ENCODE measurements at regions not wholly inside any gene's neighbourhood (a gene's known extent, or its start where the extent isn't known, plus 50 kb on each side); places are given as distances from the start of the nearest gene placed in this dataset.

DNA sequence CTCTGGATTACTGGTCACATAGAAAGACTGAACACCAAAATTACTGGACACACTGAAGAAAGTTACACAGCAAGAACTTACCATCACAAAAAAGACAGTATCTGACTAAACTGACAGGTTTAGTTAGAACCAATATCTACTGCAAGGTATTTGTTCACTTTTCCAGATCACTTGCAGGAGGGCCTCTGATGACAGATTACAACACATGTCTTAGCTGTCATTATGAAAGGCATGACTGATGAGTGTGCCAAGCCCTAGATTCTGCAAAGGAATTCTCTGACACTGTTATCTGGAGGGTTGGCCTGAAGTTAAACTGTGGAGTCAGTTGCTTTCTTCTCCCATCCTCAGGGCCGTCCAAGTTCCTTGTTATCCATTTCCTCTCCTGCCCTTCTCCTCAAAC is 242.7 kb downstream of the KIF20B start:
- no peaks in the 10 kb centered on the region for H3K27me3 ChIP-seq (ENCODE audit: control insufficient read depth, extremely low read depth, insufficient read depth, low read length)
- H2AFZ ChIP-seq (ENCODE audit: control insufficient read depth, low read length) = no peak overlapping the region
- peaks cover 10% of the 10 kb centered on the region for H3K4me1 ChIP-seq (ENCODE audit: control insufficient read depth, extremely low read depth, insufficient read depth, low read length)
- no peak overlapping the region for H3K4me2 ChIP-seq (ENCODE audit: control insufficient read depth, extremely low read depth, insufficient read depth, low read depth, low read length)
- H3K9me1 ChIP-seq (ENCODE audit: control insufficient read depth, extremely low read depth, insufficient read depth, low read length) = no peaks in the 10 kb centered on the region
- H3K9me3 ChIP-seq (ENCODE audit: control insufficient read depth, low read depth, low read length) = no peaks in the 10 kb centered on the region
- dilution Hi-C loops (cut with MboI; ENCODE audit: extremely low pct_ligation_motif_present, low sequenced_read_pairs) = no loop called here
- DNase-seq (ENCODE audit: low read depth, low spot score) (no peak), FAIRE-seq (no peak)
- H3K4me3 ChIP-seq (ENCODE audit: control insufficient read depth in 2 of 3, extremely low read depth in 1 of 3, insufficient read depth in 2 of 3, low read depth in 1 of 3, low read length in 3 of 3) = no peak overlapping the region
- H3K79me2 ChIP-seq (ENCODE audit: control insufficient read depth, insufficient read depth, low read length) = no peaks in the 10 kb centered on the region
- H4K20me1 ChIP-seq (ENCODE audit: control insufficient read depth, extremely low read depth, insufficient read depth, low read length) = no peaks in the 10 kb centered on the region
- H3K27ac ChIP-seq (ENCODE audit: control insufficient read depth, insufficient read depth, low read length) = no peak overlapping the region
- TF ChIP-seq, protein P1, sequence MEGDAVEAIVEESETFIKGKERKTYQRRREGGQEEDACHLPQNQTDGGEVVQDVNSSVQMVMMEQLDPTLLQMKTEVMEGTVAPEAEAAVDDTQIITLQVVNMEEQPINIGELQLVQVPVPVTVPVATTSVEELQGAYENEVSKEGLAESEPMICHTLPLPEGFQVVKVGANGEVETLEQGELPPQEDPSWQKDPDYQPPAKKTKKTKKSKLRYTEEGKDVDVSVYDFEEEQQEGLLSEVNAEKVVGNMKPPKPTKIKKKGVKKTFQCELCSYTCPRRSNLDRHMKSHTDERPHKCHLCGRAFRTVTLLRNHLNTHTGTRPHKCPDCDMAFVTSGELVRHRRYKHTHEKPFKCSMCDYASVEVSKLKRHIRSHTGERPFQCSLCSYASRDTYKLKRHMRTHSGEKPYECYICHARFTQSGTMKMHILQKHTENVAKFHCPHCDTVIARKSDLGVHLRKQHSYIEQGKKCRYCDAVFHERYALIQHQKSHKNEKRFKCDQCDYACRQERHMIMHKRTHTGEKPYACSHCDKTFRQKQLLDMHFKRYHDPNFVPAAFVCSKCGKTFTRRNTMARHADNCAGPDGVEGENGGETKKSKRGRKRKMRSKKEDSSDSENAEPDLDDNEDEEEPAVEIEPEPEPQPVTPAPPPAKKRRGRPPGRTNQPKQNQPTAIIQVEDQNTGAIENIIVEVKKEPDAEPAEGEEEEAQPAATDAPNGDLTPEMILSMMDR (optimal IDR thresholded peaks at IDR 0.05 in 1 of 3, IDR thresholded peaks at IDR 0.05 in 1 of 3, conservative IDR thresholded peaks at IDR 0.05 in 1 of 3; ENCODE audit: extremely low read depth in 1 of 3, insufficient read depth in 2 of 3, low read length in 3 of 3) = no peak
- no peak for TF ChIP-seq EZH2 (IDR thresholded peaks at IDR 0.05; ENCODE audit: low read length)
- H3K9ac ChIP-seq (ENCODE audit: control insufficient read depth, extremely low read depth, insufficient read depth, low read length) = no peak overlapping the region
- no peaks in the 10 kb centered on the region for H3K36me3 ChIP-seq (ENCODE audit: control insufficient read depth in 2 of 2, extremely low read depth in 1 of 2, insufficient read depth in 2 of 2, low read length in 2 of 2)

DNA sequence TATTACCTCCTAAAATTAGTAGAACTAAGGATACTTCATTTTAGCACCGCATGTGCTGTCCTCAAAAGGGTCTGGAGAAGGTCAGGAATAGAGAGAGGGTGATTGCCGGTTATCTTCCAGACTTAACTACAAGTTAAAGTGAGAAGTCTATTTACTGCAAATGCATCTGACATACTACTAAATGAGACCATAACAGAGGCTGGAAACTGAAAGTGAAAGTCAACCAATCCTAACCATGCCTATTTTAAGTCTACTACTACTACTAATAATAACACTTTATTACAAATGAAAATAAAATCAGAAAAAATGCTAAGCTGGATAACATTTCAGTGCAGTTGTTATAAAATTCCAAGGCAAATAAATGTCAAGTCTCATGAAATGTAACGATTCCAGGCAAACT is 244.7 kb downstream of the KIF20B start:
- no peak overlapping the region for H3K4me2 ChIP-seq (ENCODE audit: control insufficient read depth, extremely low read depth, insufficient read depth, low read depth, low read length)
- H3K9me1 ChIP-seq (ENCODE audit: control insufficient read depth, extremely low read depth, insufficient read depth, low read length) = no peaks in the 10 kb centered on the region
- DNase-seq (ENCODE audit: low read depth, low spot score) (no peak), FAIRE-seq (no peak)
- H3K4me1 ChIP-seq (ENCODE audit: control insufficient read depth, extremely low read depth, insufficient read depth, low read length) = no peaks in the 10 kb centered on the region
- no peaks in the 10 kb centered on the region for H3K27me3 ChIP-seq (ENCODE audit: control insufficient read depth, extremely low read depth, insufficient read depth, low read length)
- no peaks in the 10 kb centered on the region for H3K9me3 ChIP-seq (ENCODE audit: control insufficient read depth, low read depth, low read length)
- H4K20me1 ChIP-seq (ENCODE audit: control insufficient read depth, extremely low read depth, insufficient read depth, low read length) = no peaks in the 10 kb centered on the region
- H2AFZ ChIP-seq (ENCODE audit: control insufficient read depth, low read length) = no peak overlapping the region
- no peak overlapping the region for H3K27ac ChIP-seq (ENCODE audit: control insufficient read depth, insufficient read depth, low read length)
- no peaks in the 10 kb centered on the region for H3K36me3 ChIP-seq (ENCODE audit: control insufficient read depth in 2 of 2, extremely low read depth in 1 of 2, insufficient read depth in 2 of 2, low read length in 2 of 2)
- H3K9ac ChIP-seq (ENCODE audit: control insufficient read depth, extremely low read depth, insufficient read depth, low read length) = no peak overlapping the region
- TF ChIP-seq EZH2 (IDR thresholded peaks at IDR 0.05; ENCODE audit: low read length) = no peak
- TF ChIP-seq, protein P1 (optimal IDR thresholded peaks at IDR 0.05 in 1 of 3, IDR thresholded peaks at IDR 0.05 in 1 of 3, conservative IDR thresholded peaks at IDR 0.05 in 1 of 3; ENCODE audit: extremely low read depth in 1 of 3, insufficient read depth in 2 of 3, low read length in 3 of 3) = no peak
- H3K4me3 ChIP-seq (ENCODE audit: control insufficient read depth in 2 of 3, extremely low read depth in 1 of 3, insufficient read depth in 2 of 3, low read depth in 1 of 3, low read length in 3 of 3) = no peak overlapping the region
- dilution Hi-C loops (cut with MboI; ENCODE audit: extremely low pct_ligation_motif_present, low sequenced_read_pairs) = no loop called here
- no peaks in the 10 kb centered on the region for H3K79me2 ChIP-seq (ENCODE audit: control insufficient read depth, insufficient read depth, low read length)
